HepG2 (cell line): ENCODE measurements at regions not wholly inside any gene's neighbourhood (a gene's known extent, or its start where the extent isn't known, plus 50 kb on each side); places are given as distances from the start of the nearest gene placed in this dataset.

ENCODE experiments used
- ATAC-seq: fragments of 200-7000 bp; cut with Tn5 transposase; 3 replicates; pipeline ENCODE4 v1.9.1; 2020; ENCODE audit warnings: mild to moderate bottlenecking, moderate library complexity
- BruUV-seq: library from RNA; stranded (reverse); fragments of 400-500 nt; replicated peaks from 2 replicates; lab custom pipeline; 2021; lab: Mats Ljungman, UMichigan
- CTCF ChIA-PET: fragments of 300-600 bp; formaldehyde crosslinking; extraction: SDS; loops from one replicate; lab custom pipeline; 2021; ENCODE audit warnings: low total read pairs, inconsistent platforms, low intra/inter-chr PET ratio; lab: Yijun Ruan, JAX
- POLR2A ChIA-PET: fragments of 350-600 bp; sonication (Branson Sonifier 250); formaldehyde crosslinking; loops from one replicate; lab custom pipeline; 2020; ENCODE audit warnings: antibody characterized with exemption, inconsistent platforms; lab: Yijun Ruan, JAX
- DNase-seq: peaks from one replicate; pipeline ENCODE4 v3.0.0-alpha.2; 2015; ENCODE audit warnings: low spot score
- FAIRE-seq: peaks from 3 replicates; lab custom pipeline; 2011; peaks lifted over from hg19 to GRCh38; lab: Jason Lieb, UNC
- H2AFZ ChIP-seq: one replicate; pipeline ENCODE4 v1.6.1; 2011; ENCODE audit warnings: low read length, inconsistent platforms
- H3K27ac ChIP-seq: fragments of 300-600 bp; 3 replicates; pipeline ENCODE4 v1.8.0; 2011; ENCODE audit warnings: mixed run types, mild to moderate bottlenecking, mixed read lengths, low read length, inconsistent platforms; ENCODE audit not compliant: insufficient read depth; ENCODE audit errors: extremely low read length
- H3K27me3 ChIP-seq, 2 experiments: fragments of 200-600 bp in 1 of 2; 2 replicates in 1 of 2; 3 replicates in 1 of 2; pipeline versions ENCODE4 v1.6.0 to v1.8.0; 2011; ENCODE audit warnings: low read length in 2 of 2, mild to moderate bottlenecking in 2 of 2, moderate library complexity in 2 of 2, inconsistent platforms in 1 of 2; ENCODE audit not compliant: insufficient read depth in 2 of 2, control insufficient read depth in 1 of 2
- H3K36me3 ChIP-seq, 2 experiments: fragments of 200-600 bp in 1 of 2; replicated peaks in 1 of 2; 2 replicates in 1 of 2; 3 replicates in 1 of 2; pipeline versions ENCODE4 v1.5.1 to v1.8.0; 2011; ENCODE audit warnings: low read length in 2 of 2, inconsistent platforms in 1 of 2; ENCODE audit not compliant: insufficient read depth in 2 of 2, control insufficient read depth in 1 of 2
- H3K4me1 ChIP-seq: 2 replicates; pipeline ENCODE4 v1.5.1; 2012; ENCODE audit warnings: low read length, inconsistent platforms; ENCODE audit not compliant: insufficient read depth
- H3K4me2 ChIP-seq: 2 replicates; pipeline ENCODE4 v1.6.0; 2011; ENCODE audit warnings: low read depth, low read length, inconsistent platforms
- H3K4me3 ChIP-seq, 3 experiments: fragments of 200-600 bp in 1 of 3; sonication (generic), shearing (Covaris generic) in 1 of 3; replicated peaks in 1 of 3; 2 replicates each; pipeline ENCODE4 v1.5.1; 2011 to 2016; ENCODE audit warnings: low read length in 3 of 3, inconsistent platforms in 2 of 3, low read depth in 2 of 3, mild to moderate bottlenecking in 2 of 3, control low read depth in 1 of 3, mixed read lengths in 1 of 3; ENCODE audit not compliant: insufficient read depth in 1 of 3
- H3K79me2 ChIP-seq: one replicate; pipeline ENCODE4 v1.6.1; 2011; ENCODE audit warnings: low read length, inconsistent platforms; ENCODE audit not compliant: insufficient read depth
- H3K9ac ChIP-seq: 2 replicates; pipeline ENCODE4 v1.6.0; 2011; ENCODE audit warnings: mild to moderate bottlenecking, low read depth, low read length, inconsistent platforms; ENCODE audit not compliant: insufficient read depth
- H3K9me3 ChIP-seq: 2 replicates; pipeline ENCODE4 v1.5.1; 2012; ENCODE audit warnings: mild to moderate bottlenecking, low read length
- H4K20me1 ChIP-seq: 2 replicates; pipeline ENCODE4 v1.6.0; 2011; ENCODE audit warnings: inconsistent platforms, mild to moderate bottlenecking, low read length, moderate library complexity; ENCODE audit not compliant: insufficient read depth
- BRCA1 ChIP-seq: sonication (generic); formaldehyde crosslinking; IDR thresholded peaks from 2 replicates; pipeline ENCODE4 v1.4.0; 2020; ENCODE audit warnings: missing genetic modification reagents
- CEBPB ChIP-seq: IDR thresholded peaks from 2 replicates; pipeline ENCODE4 v1.6.1; 2011; ENCODE audit warnings: low read depth, low read length, improper control_type of control experiment, borderline replicate concordance
- KDM1A ChIP-seq: IDR thresholded peaks from 2 replicates; pipeline ENCODE4 v1.6.1; 2016; ENCODE audit warnings: missing compliant biosample characterization
- TBX2 ChIP-seq: sonication (generic); formaldehyde crosslinking; IDR thresholded peaks from 2 replicates; pipeline ENCODE4 v1.5.0; 2020; ENCODE audit warnings: missing genetic modification reagents, mild to moderate bottlenecking, borderline replicate concordance
- THYN1 ChIP-seq: sonication (generic); formaldehyde crosslinking; IDR thresholded peaks from 2 replicates; pipeline ENCODE4 v1.8.1; 2023; ENCODE audit warnings: low read depth, mild to moderate bottlenecking, moderate library complexity, missing genetic modification reagents, borderline replicate concordance
- ZMYM4 ChIP-seq: sonication (generic); formaldehyde crosslinking; IDR thresholded peaks from 2 replicates; pipeline ENCODE4 v1.8.1; 2023; ENCODE audit warnings: mild to moderate bottlenecking, missing genetic modification reagents
- ZNF530 ChIP-seq: sonication (generic); formaldehyde crosslinking; IDR thresholded peaks from 2 replicates; pipeline ENCODE4 v1.5.0; 2020; ENCODE audit warnings: low read depth, mild to moderate bottlenecking, missing genetic modification reagents
- WGBS: methylation state at CpG from one replicate; pipeline ENCODE4 v1.1.6; 2017; ENCODE audit warnings: low lambda C conversion rate; 5-methylcytosine and 5-hydroxymethylcytosine counted together
- in situ Hi-C: cut with HindIII; loops from 2 replicates; pipeline ENCODE4 v1.10.0; 2017; ENCODE audit warnings: low pct_unique_long_range_greater_than_20kb; ENCODE audit not compliant: extremely low pct_ligation_motif_present
- intact Hi-C: fragments of 100-400 bp; cut with micrococcal nuclease; formaldehyde crosslinking; loops from one replicate; pipeline ENCODE4 v1.10.0; 2022; ENCODE audit not compliant: unreplicated experiment
- TF ChIP-seq, protein P1 (sequence below): sonication (generic); formaldehyde crosslinking; conservative IDR thresholded peaks from 2 replicates; pipeline ENCODE4 v1.4.0; 2020; ENCODE audit warnings: missing genetic modification reagents

GRCh38 chr1:217190359-217190758 is 440.5 kb downstream of the GPATCH2 start:
- intact Hi-C loops (no loop called here), in situ Hi-C loops (no loop called here)
- CTCF ChIA-PET, result no interaction called here
- no TSS peak for BruUV-seq
- H3K9me3 ChIP-seq, result peaks cover 37% of the 10 kb centered on the region
- H3K4me3 ChIP-seq, result no peak overlapping the region
- no peak for DNase-seq
- no peak for FAIRE-seq
- no peak for ATAC-seq
- H3K9ac ChIP-seq, result no peak overlapping the region
- TF ChIP-seq CEBPB (peak; percentile 83), ZNF530 (no peak)
- TF ChIP-seq, all 625 proteins: peak for 1
- Histone ChIP-seq H3K27me3 (no peaks in the 10 kb centered on the region), H3K79me2 (no peaks in the 10 kb centered on the region), H3K36me3 (no peaks in the 10 kb centered on the region), H2AFZ (no peak overlapping the region), H3K4me2 (no peak overlapping the region), H3K4me1 (no peaks in the 10 kb centered on the region), H3K27ac (no peak overlapping the region), H4K20me1 (no peaks in the 10 kb centered on the region)
- 45% methylated on average over 3 of the region's 3 CpGs for WGBS
- POLR2A ChIA-PET, result no interaction called here

GRCh38 chr1:217189362-217189761 is 441.5 kb downstream of the GPATCH2 start:
- ATAC-seq (no peak), DNase-seq (no peak), FAIRE-seq (no peak)
- Histone ChIP-seq H3K4me3 (no peak overlapping the region), H3K9me3 (peaks cover 37% of the 10 kb centered on the region), H3K9ac (no peak overlapping the region), H4K20me1 (no peaks in the 10 kb centered on the region), H3K36me3 (no peaks in the 10 kb centered on the region), H3K27ac (no peak overlapping the region), H3K4me2 (no peak overlapping the region), H3K27me3 (no peaks in the 10 kb centered on the region), H3K4me1 (no peaks in the 10 kb centered on the region), H3K79me2 (no peaks in the 10 kb centered on the region), H2AFZ (no peak overlapping the region)
- TF ChIP-seq ZMYM4 (CRISPR knock-in tag), result no peak
- no peak for TF ChIP-seq KDM1A (CRISPR knock-in tag)
- no peak for TF ChIP-seq BRCA1 (CRISPR knock-in tag)
- TF ChIP-seq TBX2 (CRISPR knock-in tag), result no peak
- no peak for TF ChIP-seq THYN1 (CRISPR knock-in tag)
- TF ChIP-seq, protein P1, sequence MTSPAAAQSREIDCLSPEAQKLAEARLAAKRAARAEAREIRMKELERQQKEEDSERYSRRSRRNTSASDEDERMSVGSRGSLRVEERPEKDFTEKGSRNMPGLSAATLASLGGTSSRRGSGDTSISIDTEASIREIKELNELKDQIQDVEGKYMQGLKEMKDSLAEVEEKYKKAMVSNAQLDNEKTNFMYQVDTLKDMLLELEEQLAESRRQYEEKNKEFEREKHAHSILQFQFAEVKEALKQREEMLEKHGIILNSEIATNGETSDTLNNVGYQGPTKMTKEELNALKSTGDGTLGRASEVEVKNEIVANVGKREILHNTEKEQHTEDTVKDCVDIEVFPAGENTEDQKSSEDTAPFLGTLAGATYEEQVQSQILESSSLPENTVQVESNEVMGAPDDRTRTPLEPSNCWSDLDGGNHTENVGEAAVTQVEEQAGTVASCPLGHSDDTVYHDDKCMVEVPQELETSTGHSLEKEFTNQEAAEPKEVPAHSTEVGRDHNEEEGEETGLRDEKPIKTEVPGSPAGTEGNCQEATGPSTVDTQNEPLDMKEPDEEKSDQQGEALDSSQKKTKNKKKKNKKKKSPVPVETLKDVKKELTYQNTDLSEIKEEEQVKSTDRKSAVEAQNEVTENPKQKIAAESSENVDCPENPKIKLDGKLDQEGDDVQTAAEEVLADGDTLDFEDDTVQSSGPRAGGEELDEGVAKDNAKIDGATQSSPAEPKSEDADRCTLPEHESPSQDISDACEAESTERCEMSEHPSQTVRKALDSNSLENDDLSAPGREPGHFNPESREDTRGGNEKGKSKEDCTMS (CRISPR knock-in tag), result no peak
- CTCF ChIA-PET, result no interaction called here
- in situ Hi-C loops, result no loop called here
- POLR2A ChIA-PET, result no interaction called here
- BruUV-seq, result no TSS peak
- intact Hi-C loops, result no loop called here
- 0% methylated on average over 1 of the region's 1 CpG for WGBS
